ENCODE measurements at regions not wholly inside any gene's neighbourhood (a gene's known extent, or its start where the extent isn't known, plus 50 kb on each side); places are given as distances from the start of the nearest gene placed in this dataset.

DNA sequence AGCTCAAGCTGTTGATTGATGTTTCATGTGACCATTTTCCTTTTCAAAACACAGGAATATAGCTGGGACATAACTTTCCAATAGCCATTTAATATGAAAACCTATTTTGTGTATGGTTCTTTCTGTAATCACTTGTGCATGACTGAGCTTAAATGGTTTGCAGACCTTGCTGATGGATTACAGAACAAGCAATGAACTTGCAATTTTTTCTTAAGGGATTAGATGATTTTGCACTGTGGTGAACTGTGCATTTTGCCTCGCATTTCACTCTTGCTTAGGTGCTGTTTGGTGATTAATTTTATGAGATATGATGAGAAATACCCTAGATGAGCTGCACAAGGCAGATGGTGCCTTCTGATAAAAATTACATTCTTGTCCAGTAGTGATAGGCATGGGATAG lies 419.0 kb upstream of the FBXO33 start:
- DNase-seq (ENCODE audit: low read depth), result no peak
- TF ChIP-seq, protein P1, sequence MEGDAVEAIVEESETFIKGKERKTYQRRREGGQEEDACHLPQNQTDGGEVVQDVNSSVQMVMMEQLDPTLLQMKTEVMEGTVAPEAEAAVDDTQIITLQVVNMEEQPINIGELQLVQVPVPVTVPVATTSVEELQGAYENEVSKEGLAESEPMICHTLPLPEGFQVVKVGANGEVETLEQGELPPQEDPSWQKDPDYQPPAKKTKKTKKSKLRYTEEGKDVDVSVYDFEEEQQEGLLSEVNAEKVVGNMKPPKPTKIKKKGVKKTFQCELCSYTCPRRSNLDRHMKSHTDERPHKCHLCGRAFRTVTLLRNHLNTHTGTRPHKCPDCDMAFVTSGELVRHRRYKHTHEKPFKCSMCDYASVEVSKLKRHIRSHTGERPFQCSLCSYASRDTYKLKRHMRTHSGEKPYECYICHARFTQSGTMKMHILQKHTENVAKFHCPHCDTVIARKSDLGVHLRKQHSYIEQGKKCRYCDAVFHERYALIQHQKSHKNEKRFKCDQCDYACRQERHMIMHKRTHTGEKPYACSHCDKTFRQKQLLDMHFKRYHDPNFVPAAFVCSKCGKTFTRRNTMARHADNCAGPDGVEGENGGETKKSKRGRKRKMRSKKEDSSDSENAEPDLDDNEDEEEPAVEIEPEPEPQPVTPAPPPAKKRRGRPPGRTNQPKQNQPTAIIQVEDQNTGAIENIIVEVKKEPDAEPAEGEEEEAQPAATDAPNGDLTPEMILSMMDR (IDR thresholded peaks at IDR 0.05; ENCODE audit: low read length, missing control alignments), result no peak
- H3K4me3 ChIP-seq (replicated peaks; ENCODE audit: low read depth, low read length), result no peak overlapping the region

DNA sequence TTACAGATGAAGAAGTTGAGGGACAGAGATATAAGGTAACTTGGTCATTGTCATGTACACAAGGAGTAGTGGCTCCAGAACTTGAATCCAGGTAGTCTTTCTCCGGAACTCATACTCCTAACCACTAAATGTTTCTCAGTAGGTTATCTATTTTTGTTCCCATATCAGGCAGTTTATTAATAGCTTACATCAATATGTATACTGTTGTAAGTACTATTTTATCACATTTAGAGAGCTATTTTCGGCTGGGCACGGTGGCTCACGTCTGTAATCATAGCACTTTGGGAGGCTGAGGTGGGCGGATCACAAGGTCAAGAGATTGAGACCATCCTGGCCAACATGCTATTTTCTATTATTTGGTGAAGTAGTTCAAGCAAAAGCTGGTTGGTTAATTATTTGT lies 415.6 kb upstream of the FBXO33 start:
- TF ChIP-seq, protein P1 (IDR thresholded peaks at IDR 0.05; ENCODE audit: low read length, missing control alignments), result no peak
- no peak for DNase-seq (ENCODE audit: low read depth)
- H3K4me3 ChIP-seq (replicated peaks; ENCODE audit: low read depth, low read length), result no peak overlapping the region

DNA sequence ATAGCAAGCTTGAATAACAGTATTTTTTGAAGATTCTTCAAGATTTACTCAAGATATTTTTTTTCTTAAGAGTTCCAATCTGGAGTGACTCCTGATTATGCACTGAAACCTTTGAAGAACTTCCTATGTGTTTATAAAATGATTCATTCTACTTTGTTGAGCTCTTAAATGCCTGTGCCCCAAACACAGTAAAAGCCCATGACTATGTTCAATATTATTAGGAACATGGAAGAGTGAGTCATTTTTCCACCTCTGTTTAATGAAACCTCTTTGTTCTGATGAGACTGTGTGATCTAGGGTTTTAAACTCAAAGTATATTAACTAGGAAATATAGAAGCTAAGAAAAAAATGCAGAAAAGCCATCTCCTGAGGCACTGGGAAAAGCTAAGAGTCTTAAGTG lies 415.0 kb upstream of the FBXO33 start:
- no peak for DNase-seq (ENCODE audit: low read depth)
- TF ChIP-seq, protein P1 (IDR thresholded peaks at IDR 0.05; ENCODE audit: low read length, missing control alignments), result no peak
- H3K4me3 ChIP-seq (replicated peaks; ENCODE audit: low read depth, low read length), result no peak overlapping the region

DNA sequence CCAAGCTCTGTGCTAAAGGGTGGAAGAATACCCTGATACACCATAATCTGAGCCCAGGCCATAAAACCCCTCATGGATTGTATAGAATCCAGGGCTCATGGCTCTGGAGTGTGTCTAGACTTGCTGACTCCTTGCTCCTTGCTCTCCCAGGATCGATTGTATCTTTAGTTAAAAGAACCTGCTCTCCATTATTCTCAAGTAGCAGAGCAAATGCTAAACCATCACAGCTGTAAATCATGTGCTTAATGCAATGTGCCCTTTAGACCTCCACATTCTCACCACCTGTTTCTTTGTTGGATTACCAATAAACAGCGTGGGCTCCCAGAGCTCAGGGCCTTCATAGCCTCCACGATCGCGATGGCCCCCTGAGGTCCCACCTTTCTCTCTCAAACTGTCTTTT lies 411.6 kb upstream of the FBXO33 start:
- H3K4me3 ChIP-seq (replicated peaks; ENCODE audit: low read depth, low read length), result no peak overlapping the region
- TF ChIP-seq, protein P1 (IDR thresholded peaks at IDR 0.05; ENCODE audit: low read length, missing control alignments), result no peak
- no peak for DNase-seq (ENCODE audit: low read depth)

DNA sequence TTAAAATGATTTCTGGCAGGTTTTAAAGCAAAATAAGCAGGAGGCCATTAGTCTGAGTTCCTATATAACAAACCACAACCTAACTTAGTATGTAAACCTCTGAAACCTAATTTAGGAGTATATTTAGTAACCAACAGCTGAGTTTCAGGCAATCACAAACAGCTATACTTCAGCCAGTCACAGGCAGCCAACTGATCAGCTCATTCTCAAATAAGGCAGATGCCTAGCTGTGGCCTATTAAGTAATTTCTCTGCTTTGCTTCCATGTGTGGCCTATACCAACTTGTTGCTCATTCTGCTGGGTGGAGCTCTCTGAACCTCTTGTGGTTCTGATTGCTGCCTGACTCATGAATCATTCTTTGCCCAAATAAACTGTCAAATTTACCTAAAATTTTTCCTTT lies 408.9 kb upstream of the FBXO33 start:
- TF ChIP-seq, protein P1 (IDR thresholded peaks at IDR 0.05; ENCODE audit: low read length, missing control alignments), result no peak
- H3K4me3 ChIP-seq (replicated peaks; ENCODE audit: low read depth, low read length), result no peak overlapping the region
- no peak for DNase-seq (ENCODE audit: low read depth)

DNA sequence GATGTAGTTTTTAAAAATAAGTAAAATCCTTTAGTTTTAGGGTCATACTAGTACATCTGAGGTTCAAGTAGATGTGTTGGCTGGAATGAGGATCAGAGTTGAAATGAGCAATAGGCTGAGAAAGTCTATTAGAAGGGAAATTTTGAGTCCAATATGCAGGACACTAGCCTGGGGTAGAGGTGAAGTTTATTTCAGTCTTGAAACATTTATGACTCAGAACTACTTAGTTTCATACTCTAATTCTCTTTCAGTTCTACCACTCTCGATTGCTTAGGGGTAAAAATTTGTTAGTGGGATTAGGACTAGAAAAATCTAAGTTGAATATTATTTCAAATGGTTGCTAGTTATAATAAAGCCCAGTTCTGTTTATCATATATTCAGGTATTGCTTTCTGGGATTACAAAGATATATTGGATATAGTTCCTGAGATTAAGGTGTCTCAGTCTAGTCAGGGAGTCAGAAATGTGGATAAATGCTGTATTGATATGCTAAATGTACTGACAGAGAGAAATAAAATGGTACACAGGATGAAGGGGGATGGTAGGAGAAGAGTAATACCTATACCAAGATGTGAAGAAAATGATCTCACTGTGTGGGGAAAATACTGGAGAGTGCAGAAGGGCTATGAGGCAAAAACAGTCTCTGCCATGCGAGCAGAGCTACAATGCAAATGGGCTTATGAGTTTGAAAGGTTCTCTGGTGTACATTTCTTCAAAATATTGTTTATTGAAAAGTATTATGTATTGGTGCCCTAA lies 395.8 kb upstream of the FBXO33 start:
- H3K4me3 ChIP-seq (replicated peaks; ENCODE audit: low read depth, low read length), result no peak overlapping the region
- no peak for DNase-seq (ENCODE audit: low read depth)
- TF ChIP-seq, protein P1 (IDR thresholded peaks at IDR 0.05; ENCODE audit: low read length, missing control alignments), result no peak
